ENCODE measurements at regions not wholly inside any gene's neighbourhood (a gene's known extent, or its start where the extent isn't known, plus 50 kb on each side); places are given as distances from the start of the nearest gene placed in this dataset.

DNA sequence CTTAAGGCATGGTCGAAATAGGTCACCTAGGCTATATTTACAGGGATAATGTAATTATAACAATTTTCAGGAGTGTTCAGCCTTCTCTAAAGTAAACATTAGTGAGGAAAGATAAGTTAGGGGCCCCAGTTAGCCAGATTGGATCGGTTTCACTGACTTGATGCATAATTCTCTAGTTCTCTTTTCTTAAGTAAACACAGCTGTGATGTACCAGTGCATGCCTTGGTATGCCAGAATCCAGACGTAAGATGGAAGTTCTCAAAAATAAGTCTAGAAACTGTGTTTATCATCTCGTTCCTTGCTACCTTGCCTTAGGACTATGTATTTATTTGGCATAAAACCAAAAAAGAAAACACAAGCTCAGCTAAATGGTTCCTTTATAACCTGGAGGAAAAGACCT is 442.2 kb upstream of the CLINT1 start:
- no peaks in the 10 kb centered on the region for H3K36me3 ChIP-seq (replicated peaks in 1 of 2)
- peaks cover 3% of the 10 kb centered on the region for H3K27me3 ChIP-seq
- no peak overlapping the region for H3K27ac ChIP-seq
- 39 to 49% (median 42%) methylated on average over 4 of the region's 4 CpGs for WGBS, 4 donors
- no peak for DNase-seq
- TF ChIP-seq, protein P1, sequence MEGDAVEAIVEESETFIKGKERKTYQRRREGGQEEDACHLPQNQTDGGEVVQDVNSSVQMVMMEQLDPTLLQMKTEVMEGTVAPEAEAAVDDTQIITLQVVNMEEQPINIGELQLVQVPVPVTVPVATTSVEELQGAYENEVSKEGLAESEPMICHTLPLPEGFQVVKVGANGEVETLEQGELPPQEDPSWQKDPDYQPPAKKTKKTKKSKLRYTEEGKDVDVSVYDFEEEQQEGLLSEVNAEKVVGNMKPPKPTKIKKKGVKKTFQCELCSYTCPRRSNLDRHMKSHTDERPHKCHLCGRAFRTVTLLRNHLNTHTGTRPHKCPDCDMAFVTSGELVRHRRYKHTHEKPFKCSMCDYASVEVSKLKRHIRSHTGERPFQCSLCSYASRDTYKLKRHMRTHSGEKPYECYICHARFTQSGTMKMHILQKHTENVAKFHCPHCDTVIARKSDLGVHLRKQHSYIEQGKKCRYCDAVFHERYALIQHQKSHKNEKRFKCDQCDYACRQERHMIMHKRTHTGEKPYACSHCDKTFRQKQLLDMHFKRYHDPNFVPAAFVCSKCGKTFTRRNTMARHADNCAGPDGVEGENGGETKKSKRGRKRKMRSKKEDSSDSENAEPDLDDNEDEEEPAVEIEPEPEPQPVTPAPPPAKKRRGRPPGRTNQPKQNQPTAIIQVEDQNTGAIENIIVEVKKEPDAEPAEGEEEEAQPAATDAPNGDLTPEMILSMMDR (IDR thresholded peaks at IDR 0.05), result no peak
- TF ChIP-seq POLR2A (IDR thresholded peaks at IDR 0.05), result no peak
- peaks cover 0 to 5% (median 0%) of the 10 kb centered on the region in 3 donors for H3K9me3 ChIP-seq (replicated peaks in 1 of 3)
- no peaks in the 10 kb centered on the region for H3K4me1 ChIP-seq (replicated peaks in 1 of 2)
- H3K4me3 ChIP-seq, result no peak overlapping the region
- intact Hi-C loops (cut with DNase I), result no loop called here

DNA sequence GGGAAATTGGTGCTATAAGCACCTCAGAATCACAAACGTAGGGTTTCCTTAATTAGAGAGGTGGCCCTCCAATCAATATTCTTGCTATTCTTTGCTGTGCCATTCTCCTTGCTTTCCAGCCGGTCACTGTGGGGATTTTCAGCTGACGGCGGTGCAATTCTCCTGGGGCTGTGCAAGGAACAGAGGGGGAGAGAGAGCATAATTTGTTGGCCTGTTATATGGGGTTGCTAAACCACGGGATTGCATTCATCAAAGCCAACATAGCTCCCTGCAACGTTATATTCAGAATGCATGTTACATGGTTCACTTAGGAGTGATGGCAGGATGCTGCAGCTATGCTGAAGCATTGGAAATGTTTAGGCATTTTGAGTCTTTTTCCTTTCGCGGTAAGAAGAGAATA is 441.3 kb upstream of the CLINT1 start:
- 59 to 64% (median 62%) methylated on average over 8 of the region's 8 CpGs for WGBS, 4 donors
- peaks cover 0 to 5% (median 0%) of the 10 kb centered on the region in 3 donors for H3K9me3 ChIP-seq (replicated peaks in 1 of 3)
- intact Hi-C loops (cut with DNase I), result no loop called here
- TF ChIP-seq, protein P1 (IDR thresholded peaks at IDR 0.05), result no peak
- no peak for TF ChIP-seq POLR2A (IDR thresholded peaks at IDR 0.05)
- H3K27me3 ChIP-seq, result peaks cover 3% of the 10 kb centered on the region
- DNase-seq, result no peak
- H3K4me3 ChIP-seq, result no peak overlapping the region
- H3K36me3 ChIP-seq (replicated peaks in 1 of 2), result no peaks in the 10 kb centered on the region
- H3K4me1 ChIP-seq (replicated peaks in 1 of 2), result no peaks in the 10 kb centered on the region
- H3K27ac ChIP-seq, result no peak overlapping the region

DNA sequence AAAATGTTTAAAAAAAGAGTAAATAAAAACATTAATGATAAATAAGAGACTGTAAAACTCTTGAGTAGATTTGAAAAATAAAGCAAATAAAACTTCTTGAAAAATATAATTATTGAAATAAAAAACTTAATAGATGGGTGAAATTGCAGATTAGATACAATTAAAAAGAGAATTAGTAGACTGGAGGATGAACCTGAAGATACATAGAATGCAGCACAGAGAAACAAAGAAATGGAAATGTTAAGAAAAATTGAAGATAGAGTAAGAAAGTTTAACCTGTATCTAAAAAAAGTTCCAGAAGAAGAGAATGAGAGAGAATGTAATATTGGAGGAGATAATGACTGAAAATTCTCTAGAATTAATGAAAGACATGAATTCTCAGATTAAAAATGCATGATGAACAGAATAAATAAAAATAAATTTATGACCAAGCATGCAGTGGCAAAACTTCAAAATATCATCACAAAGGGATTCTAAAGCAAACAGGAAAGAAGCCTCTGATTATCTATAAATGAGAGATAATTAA is 438.1 kb upstream of the CLINT1 start:
- no peak overlapping the region for H3K4me3 ChIP-seq
- no peaks in the 10 kb centered on the region for H3K4me1 ChIP-seq (replicated peaks in 1 of 2)
- peaks cover 3% of the 10 kb centered on the region for H3K27me3 ChIP-seq
- intact Hi-C loops (cut with DNase I), result no loop called here
- no peak overlapping the region for H3K27ac ChIP-seq
- TF ChIP-seq, protein P1 (IDR thresholded peaks at IDR 0.05), result no peak
- no peak for TF ChIP-seq POLR2A (IDR thresholded peaks at IDR 0.05)
- no peaks in the 10 kb centered on the region for H3K36me3 ChIP-seq (replicated peaks in 1 of 2)
- peaks cover 0 to 9% (median 0%) of the 10 kb centered on the region in 3 donors for H3K9me3 ChIP-seq (replicated peaks in 1 of 3)
- no peak for DNase-seq

DNA sequence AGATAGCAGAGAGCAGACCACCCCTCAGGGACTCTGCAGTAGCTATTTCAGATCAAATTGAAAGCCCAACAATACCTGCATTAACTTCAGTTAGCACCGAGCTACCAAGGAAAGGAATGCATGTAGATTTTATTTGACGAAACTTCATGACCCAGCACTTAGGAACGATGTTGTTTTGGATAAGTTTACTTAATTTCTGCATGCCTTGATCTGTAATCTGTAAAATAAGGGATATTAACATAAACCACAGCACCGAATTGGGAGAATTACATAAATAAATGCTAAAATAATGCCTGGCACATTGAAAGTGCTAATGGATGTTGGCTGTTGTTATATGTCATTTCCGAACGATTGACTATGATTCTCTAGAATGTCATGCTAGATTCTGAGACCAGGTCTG is 435.8 kb upstream of the CLINT1 start:
- WGBS, 4 donors, result 63 to 87% (median 78%) methylated on average over 6 of the region's 6 CpGs
- no peak for DNase-seq
- Histone ChIP-seq H3K9me3 (replicated peaks in 1 of 3) (peaks cover 0 to 9% (median 0%) of the 10 kb centered on the region in 3 donors), H3K4me3 (no peak overlapping the region), H3K27ac (no peak overlapping the region), H3K4me1 (replicated peaks in 1 of 2) (no peaks in the 10 kb centered on the region), H3K36me3 (replicated peaks in 1 of 2) (no peaks in the 10 kb centered on the region), H3K27me3 (no peaks in the 10 kb centered on the region)
- intact Hi-C loops (cut with DNase I), result no loop called here
- TF ChIP-seq, protein P1 (IDR thresholded peaks at IDR 0.05), result no peak
- TF ChIP-seq POLR2A (IDR thresholded peaks at IDR 0.05), result no peak

All from adrenal gland (tissue), 9 donors.